ENCODE measurements at regions not wholly inside any gene's neighbourhood (a gene's known extent, or its start where the extent isn't known, plus 50 kb on each side); places are given as distances from the start of the nearest gene placed in this dataset.

DNA sequence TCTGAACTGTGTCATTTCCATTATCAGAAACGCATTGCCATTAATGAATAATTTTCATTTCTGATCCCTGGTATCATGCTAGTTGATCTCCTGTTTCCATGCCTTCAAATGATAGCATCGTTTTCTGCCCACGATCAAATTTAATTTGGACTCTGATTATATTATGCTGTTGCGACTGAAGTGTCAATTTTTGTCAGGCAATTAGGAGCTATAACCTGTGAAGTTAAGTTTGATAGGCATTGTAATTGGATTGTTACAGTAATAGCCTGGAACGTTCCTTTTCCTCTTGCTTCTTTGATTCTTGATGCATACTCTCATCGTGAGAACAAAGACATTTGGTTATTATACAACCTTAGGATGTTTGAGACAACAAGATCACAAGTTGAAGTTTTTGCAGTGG lies 356.3 kb downstream of the VRK1 start:
- no peak overlapping the region for H3K4me3 ChIP-seq (ENCODE audit: low read depth, low read length)
- DNase-seq (ENCODE audit: low read depth), result no peak
- no peak for TF ChIP-seq MYC (IDR thresholded peaks at IDR 0.05; ENCODE audit: low read depth, low read length)
- TF ChIP-seq POLR2A (IDR thresholded peaks at IDR 0.05; ENCODE audit: extremely low read depth, insufficient read length), result no peak
- TF ChIP-seq, protein P1, sequence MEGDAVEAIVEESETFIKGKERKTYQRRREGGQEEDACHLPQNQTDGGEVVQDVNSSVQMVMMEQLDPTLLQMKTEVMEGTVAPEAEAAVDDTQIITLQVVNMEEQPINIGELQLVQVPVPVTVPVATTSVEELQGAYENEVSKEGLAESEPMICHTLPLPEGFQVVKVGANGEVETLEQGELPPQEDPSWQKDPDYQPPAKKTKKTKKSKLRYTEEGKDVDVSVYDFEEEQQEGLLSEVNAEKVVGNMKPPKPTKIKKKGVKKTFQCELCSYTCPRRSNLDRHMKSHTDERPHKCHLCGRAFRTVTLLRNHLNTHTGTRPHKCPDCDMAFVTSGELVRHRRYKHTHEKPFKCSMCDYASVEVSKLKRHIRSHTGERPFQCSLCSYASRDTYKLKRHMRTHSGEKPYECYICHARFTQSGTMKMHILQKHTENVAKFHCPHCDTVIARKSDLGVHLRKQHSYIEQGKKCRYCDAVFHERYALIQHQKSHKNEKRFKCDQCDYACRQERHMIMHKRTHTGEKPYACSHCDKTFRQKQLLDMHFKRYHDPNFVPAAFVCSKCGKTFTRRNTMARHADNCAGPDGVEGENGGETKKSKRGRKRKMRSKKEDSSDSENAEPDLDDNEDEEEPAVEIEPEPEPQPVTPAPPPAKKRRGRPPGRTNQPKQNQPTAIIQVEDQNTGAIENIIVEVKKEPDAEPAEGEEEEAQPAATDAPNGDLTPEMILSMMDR (IDR thresholded peaks at IDR 0.05; ENCODE audit: low read depth, low read length), result no peak
- TF ChIP-seq, protein P2, sequence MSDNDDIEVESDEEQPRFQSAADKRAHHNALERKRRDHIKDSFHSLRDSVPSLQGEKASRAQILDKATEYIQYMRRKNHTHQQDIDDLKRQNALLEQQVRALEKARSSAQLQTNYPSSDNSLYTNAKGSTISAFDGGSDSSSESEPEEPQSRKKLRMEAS (IDR thresholded peaks at IDR 0.05; ENCODE audit: low read depth, low read length), result no peak

DNA sequence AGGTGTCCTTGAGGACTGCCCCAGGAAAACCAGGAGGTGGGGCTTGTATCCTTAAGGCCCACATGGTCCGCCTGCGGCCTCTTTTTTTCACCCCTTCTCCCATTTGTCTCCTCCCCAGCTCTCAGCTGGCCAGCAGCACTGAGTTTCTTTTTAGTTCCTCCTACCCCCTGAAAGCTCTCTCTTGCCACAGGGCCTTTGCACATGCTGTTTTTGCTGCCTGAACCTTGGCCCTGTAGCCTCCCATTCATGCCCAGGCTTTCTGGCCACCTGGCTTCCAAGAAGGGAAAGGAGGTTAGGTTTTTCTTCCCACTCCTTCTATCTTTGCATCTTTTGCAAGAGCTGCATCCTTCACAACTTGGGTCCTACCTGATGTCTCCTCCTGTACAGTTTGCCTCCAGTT lies 358.1 kb downstream of the VRK1 start:
- no peak for TF ChIP-seq POLR2A (IDR thresholded peaks at IDR 0.05; ENCODE audit: extremely low read depth, insufficient read length)
- TF ChIP-seq, protein P2 (IDR thresholded peaks at IDR 0.05; ENCODE audit: low read depth, low read length), result no peak
- TF ChIP-seq, protein P1 (IDR thresholded peaks at IDR 0.05; ENCODE audit: low read depth, low read length), result no peak
- no peak for TF ChIP-seq MYC (IDR thresholded peaks at IDR 0.05; ENCODE audit: low read depth, low read length)
- no peak overlapping the region for H3K4me3 ChIP-seq (ENCODE audit: low read depth, low read length)
- DNase-seq (ENCODE audit: low read depth), result no peak

DNA sequence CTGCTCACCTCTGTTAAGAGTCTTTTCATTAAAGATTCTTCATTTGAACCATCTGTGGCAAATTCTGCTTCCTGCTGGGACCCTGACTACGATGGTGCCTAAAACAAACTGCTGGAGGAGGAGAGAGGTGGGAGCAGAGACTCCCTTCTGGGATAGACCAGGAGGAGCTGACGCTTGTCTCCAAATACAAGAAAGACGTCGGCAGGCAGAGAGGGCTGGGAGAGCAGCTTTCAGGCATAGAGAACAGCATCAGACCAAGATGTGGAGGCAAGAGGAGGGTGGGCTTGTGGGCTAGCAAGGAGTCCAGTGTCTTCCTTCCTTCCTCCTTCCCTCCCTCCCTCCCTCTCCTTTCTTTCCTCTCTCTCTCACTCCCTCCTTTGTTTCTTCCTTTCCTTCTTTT lies 358.6 kb downstream of the VRK1 start:
- DNase-seq (ENCODE audit: low read depth), result no peak
- TF ChIP-seq MYC (IDR thresholded peaks at IDR 0.05; ENCODE audit: low read depth, low read length), result no peak
- TF ChIP-seq, protein P2 (IDR thresholded peaks at IDR 0.05; ENCODE audit: low read depth, low read length), result no peak
- TF ChIP-seq POLR2A (IDR thresholded peaks at IDR 0.05; ENCODE audit: extremely low read depth, insufficient read length), result no peak
- TF ChIP-seq, protein P1 (IDR thresholded peaks at IDR 0.05; ENCODE audit: low read depth, low read length), result no peak
- no peak overlapping the region for H3K4me3 ChIP-seq (ENCODE audit: low read depth, low read length)

DNA sequence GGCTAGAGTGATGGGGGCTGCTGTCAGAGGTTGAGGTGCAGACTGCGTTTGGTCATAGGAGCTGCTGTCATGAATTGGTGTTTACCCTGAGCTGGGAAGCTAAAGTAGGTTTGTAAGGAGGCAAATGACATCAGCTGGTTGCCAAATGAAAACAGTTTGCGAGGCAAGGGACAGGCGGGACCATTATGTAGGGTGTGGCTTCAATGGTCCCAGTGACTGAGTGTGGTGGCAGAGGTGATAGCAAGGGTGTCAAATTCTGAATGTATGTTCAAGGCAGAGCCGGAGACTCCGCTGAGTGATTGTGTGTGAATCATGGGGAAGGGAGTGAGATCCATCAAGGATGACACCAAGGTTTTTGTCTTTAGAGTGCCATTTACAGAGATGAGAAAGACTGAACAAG lies 359.5 kb downstream of the VRK1 start:
- TF ChIP-seq POLR2A (IDR thresholded peaks at IDR 0.05; ENCODE audit: extremely low read depth, insufficient read length) (no peak), MYC (IDR thresholded peaks at IDR 0.05; ENCODE audit: low read depth, low read length) (no peak)
- TF ChIP-seq, protein P1 (IDR thresholded peaks at IDR 0.05; ENCODE audit: low read depth, low read length), result no peak
- TF ChIP-seq, protein P2 (IDR thresholded peaks at IDR 0.05; ENCODE audit: low read depth, low read length), result no peak
- no peak overlapping the region for H3K4me3 ChIP-seq (ENCODE audit: low read depth, low read length)
- DNase-seq (ENCODE audit: low read depth), result no peak

DNA sequence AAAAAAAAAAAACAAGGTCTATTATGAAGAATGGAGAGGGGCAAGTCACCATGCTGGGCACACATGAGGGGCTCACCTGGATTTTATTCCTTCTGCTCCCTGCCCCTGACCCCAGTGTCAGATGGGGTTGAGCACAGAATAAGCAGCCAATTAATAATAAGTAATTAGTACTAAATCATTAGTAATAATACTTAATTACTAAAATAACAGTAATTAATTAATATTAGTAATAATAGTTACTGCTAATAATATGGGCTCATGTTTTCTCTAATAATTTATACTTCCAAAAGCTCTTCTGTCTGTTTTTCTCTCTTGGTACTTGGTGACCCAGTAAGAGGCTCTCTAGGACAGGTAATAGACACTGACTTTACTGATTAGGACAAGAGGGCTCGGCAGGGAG lies 360.9 kb downstream of the VRK1 start:
- H3K4me3 ChIP-seq (ENCODE audit: low read depth, low read length), result no peak overlapping the region
- no peak for TF ChIP-seq POLR2A (IDR thresholded peaks at IDR 0.05; ENCODE audit: extremely low read depth, insufficient read length)
- TF ChIP-seq, protein P1 (IDR thresholded peaks at IDR 0.05; ENCODE audit: low read depth, low read length), result no peak
- TF ChIP-seq MYC (IDR thresholded peaks at IDR 0.05; ENCODE audit: low read depth, low read length), result no peak
- TF ChIP-seq, protein P2 (IDR thresholded peaks at IDR 0.05; ENCODE audit: low read depth, low read length), result no peak
- no peak for DNase-seq (ENCODE audit: low read depth)

DNA sequence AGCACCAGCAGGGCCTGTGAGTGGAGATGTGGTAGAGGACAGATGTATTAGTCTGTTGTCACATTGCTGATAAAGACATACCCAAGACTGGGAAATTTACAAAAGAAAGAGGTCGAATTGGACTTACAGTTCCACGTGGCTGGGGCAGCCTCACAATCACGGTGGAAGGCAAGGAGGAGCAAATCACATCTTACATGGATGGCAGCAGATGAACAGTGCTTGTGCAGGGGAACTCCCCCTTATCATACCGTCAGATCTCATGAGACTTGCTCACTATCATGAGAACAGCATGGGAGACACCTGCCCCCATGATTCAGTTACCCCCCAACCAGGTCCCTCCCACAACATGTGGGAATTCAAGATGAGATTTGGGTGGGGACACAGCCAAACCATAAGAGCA lies 361.9 kb downstream of the VRK1 start:
- H3K4me3 ChIP-seq (ENCODE audit: low read depth, low read length), result no peak overlapping the region
- DNase-seq (ENCODE audit: low read depth), result no peak
- TF ChIP-seq, protein P2 (IDR thresholded peaks at IDR 0.05; ENCODE audit: low read depth, low read length), result no peak
- TF ChIP-seq, protein P1 (IDR thresholded peaks at IDR 0.05; ENCODE audit: low read depth, low read length), result no peak
- TF ChIP-seq MYC (IDR thresholded peaks at IDR 0.05; ENCODE audit: low read depth, low read length), result no peak
- no peak for TF ChIP-seq POLR2A (IDR thresholded peaks at IDR 0.05; ENCODE audit: extremely low read depth, insufficient read length)

All from NB4 (cell line).